ENCODE measurements at regions not wholly inside any gene's neighbourhood (a gene's known extent, or its start where the extent isn't known, plus 50 kb on each side); places are given as distances from the start of the nearest gene placed in this dataset.

- H3K4me3 ChIP-seq (ENCODE audit: low read length), result no peak overlapping the region
- H3F3A ChIP-seq (ENCODE audit: insufficient read depth, low read length), result no peaks in the 10 kb centered on the region
- H3K9ac ChIP-seq (ENCODE audit: low read length), result no peak overlapping the region
- no peak overlapping the region for H3K4me2 ChIP-seq (ENCODE audit: low read depth, low read length)
- no peak overlapping the region for H3K27ac ChIP-seq (ENCODE audit: low read length)
- no peaks in the 10 kb centered on the region for H3K79me2 ChIP-seq (ENCODE audit: low read length)
- no peaks in the 10 kb centered on the region for H4K20me1 ChIP-seq (ENCODE audit: insufficient read depth, low read length)
- H3K27me3 ChIP-seq (replicated peaks; ENCODE audit: insufficient read depth, low read length), result no peaks in the 10 kb centered on the region
- H3K36me3 ChIP-seq (replicated peaks; ENCODE audit: insufficient read depth, low read length), result no peaks in the 10 kb centered on the region
- H3K9me3 ChIP-seq (replicated peaks; ENCODE audit: insufficient read depth, low read length), result no peaks in the 10 kb centered on the region
- peaks cover 43% of the 10 kb centered on the region for H3K4me1 ChIP-seq (ENCODE audit: low read length)
- H3K9me2 ChIP-seq (replicated peaks; ENCODE audit: insufficient read depth, low read length), result no peaks in the 10 kb centered on the region
- H2AFZ ChIP-seq (ENCODE audit: low read length), result no peak overlapping the region
- DNase-seq, result no peak
- TF ChIP-seq EZH2phosphoT487 (IDR thresholded peaks at IDR 0.05; ENCODE audit: low read length) (no peak), CTCF (IDR thresholded peaks at IDR 0.05; ENCODE audit: low read length) (no peak), EZH2 (optimal IDR thresholded peaks at IDR 0.05; ENCODE audit: low read depth, low read length) (no peak)
Measured at GRCh38 chr1:192522673-192523072, 52.9 kb upstream of the RGS1 start.

GRCh38 chr1:192524223-192524622 is 51.4 kb upstream of the RGS1 start:
- Histone ChIP-seq H4K20me1 (ENCODE audit: insufficient read depth, low read length) (no peaks in the 10 kb centered on the region), H3K4me1 (ENCODE audit: low read length) (peaks cover 48% of the 10 kb centered on the region), H3K27ac (ENCODE audit: low read length) (no peak overlapping the region), H3F3A (ENCODE audit: insufficient read depth, low read length) (no peaks in the 10 kb centered on the region), H2AFZ (ENCODE audit: low read length) (no peak overlapping the region), H3K79me2 (ENCODE audit: low read length) (no peaks in the 10 kb centered on the region), H3K9me2 (replicated peaks; ENCODE audit: insufficient read depth, low read length) (no peaks in the 10 kb centered on the region), H3K4me2 (ENCODE audit: low read depth, low read length) (no peak overlapping the region), H3K36me3 (replicated peaks; ENCODE audit: insufficient read depth, low read length) (no peaks in the 10 kb centered on the region), H3K9me3 (replicated peaks; ENCODE audit: insufficient read depth, low read length) (no peaks in the 10 kb centered on the region), H3K4me3 (ENCODE audit: low read length) (no peak overlapping the region), H3K9ac (ENCODE audit: low read length) (no peak overlapping the region), H3K27me3 (replicated peaks; ENCODE audit: insufficient read depth, low read length) (no peaks in the 10 kb centered on the region)
- TF ChIP-seq EZH2 (optimal IDR thresholded peaks at IDR 0.05; ENCODE audit: low read depth, low read length), result no peak
- TF ChIP-seq CTCF (IDR thresholded peaks at IDR 0.05; ENCODE audit: low read length), result no peak
- no peak for TF ChIP-seq EZH2phosphoT487 (IDR thresholded peaks at IDR 0.05; ENCODE audit: low read length)
- DNase-seq, result no peak

Data from MM.1S (cell line).